Coronary artery (tissue), 2 donors: ENCODE measurements at regions not wholly inside any gene's neighbourhood (a gene's known extent, or its start where the extent isn't known, plus 50 kb on each side); places are given as distances from the start of the nearest gene placed in this dataset.

Experiments
- DNase-seq: peaks from one replicate; pipeline ENCODE4 v3.0.0-alpha.2; 2017; ENCODE audit warnings: low spot score
- H3K27ac ChIP-seq, 2 donors: fragments of 200-600 bp; sonication (generic); one replicate each; pipeline ENCODE4 v1.5.1; 2016 to 2019
- H3K4me3 ChIP-seq: fragments of 200-600 bp; sonication (generic); 2 replicates; pipeline ENCODE4 v1.5.1; 2016; ENCODE audit warnings: mild to moderate bottlenecking, moderate library complexity
- CTCF ChIP-seq: fragments of 200-600 bp; sonication (generic); IDR thresholded peaks from one replicate; pipeline ENCODE4 v1.5.1; 2019; ENCODE audit warnings: antibody characterized with exemption

GRCh38 chr13:37257051-37257450, 151.6 kb upstream of the CSNK1A1L start:
- Histone ChIP-seq H3K4me3 (no peak overlapping the region), H3K27ac (no peak overlapping the region)
- no peak for TF ChIP-seq CTCF
- DNase-seq: no peak

DNA sequence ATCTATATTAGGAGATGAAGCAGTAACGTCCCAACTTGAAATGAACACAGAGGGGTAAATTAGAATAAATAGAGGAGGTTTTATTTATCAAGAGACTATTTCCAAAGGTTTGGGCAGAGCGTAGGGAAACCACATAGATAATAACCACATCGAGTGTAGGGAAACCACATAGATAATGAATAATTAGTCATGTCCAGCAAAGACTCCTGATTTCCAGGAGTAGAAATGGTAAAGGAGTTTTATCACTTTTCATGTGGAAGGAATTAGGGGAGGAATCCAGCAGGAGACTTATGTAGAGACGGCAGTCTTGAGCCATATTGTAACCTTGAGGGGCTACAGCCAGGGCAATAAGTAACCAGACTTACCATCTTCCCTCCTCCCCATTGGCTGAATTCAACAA, 136.3 kb upstream of the CSNK1A1L start:
- DNase-seq: no peak
- H3K27ac ChIP-seq: no peak overlapping the region
- no peak overlapping the region for H3K4me3 ChIP-seq
- no peak for TF ChIP-seq CTCF

DNA sequence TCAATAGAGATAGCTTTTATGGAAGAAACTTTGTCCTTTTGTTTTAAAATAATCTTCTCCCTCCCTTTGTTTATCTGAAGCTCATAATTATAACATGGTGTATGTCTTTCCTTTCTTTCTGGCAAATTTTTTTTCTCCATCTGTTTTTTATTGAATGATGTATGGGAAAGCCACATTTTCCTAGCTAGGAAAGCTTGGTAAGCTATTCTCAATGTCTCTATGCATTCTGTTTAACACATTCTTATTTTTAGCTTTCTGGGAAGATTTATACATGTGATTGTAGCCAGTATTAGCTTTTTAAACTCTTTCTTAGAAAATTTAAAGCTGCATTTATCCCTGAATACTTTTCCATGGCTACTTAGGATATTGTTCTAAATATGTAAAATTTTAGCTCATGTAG, 124.9 kb upstream of the CSNK1A1L start:
- Histone ChIP-seq H3K27ac (no peak overlapping the region), H3K4me3 (no peak overlapping the region)
- no peak for DNase-seq
- TF ChIP-seq CTCF: no peak

GRCh38 chr13:37229931-37230330, 124.5 kb upstream of the CSNK1A1L start:
- DNase-seq: no peak
- Histone ChIP-seq H3K27ac (no peak overlapping the region), H3K4me3 (no peak overlapping the region)
- TF ChIP-seq CTCF: no peak

GRCh38 chr13:37226971-37227370, 121.5 kb upstream of the CSNK1A1L start:
- no peak for TF ChIP-seq CTCF
- DNase-seq: no peak
- H3K4me3 ChIP-seq: no peak overlapping the region
- H3K27ac ChIP-seq: no peak overlapping the region

DNA sequence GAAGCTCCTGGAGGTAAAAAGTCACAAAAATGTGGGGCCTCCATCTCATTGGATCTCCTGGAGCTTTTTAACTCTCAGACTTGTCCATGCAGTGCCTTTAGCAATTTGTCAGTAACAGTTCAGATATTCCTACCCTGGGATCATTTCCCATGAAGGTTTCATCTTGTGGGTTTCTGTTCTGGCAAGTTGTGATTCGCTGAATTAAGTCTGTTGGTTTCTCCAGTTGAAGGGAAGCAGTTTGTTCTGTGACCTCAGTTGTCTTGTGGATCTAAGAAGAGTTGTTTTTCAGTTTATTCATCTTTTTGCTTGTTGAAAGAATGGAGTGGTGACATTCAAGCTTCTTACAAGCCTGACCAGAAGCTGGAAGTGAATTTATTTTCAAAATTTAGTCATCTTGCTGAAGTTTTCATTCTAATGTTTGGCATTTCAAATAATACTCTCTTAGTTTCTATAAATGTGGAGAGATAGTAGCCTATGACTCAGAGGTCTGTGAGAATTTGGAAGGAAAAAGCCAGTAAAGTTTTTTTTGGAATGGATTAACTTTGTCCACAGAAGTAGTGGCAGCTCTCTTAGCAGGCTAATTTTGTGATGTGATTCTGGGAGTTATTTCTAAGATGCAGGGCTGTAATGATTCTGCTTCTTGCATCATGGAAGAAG, 120.1 kb upstream of the CSNK1A1L start:
- peak overlapping the region; percentile 53 to 70 for H3K27ac ChIP-seq
- no peak overlapping the region for H3K4me3 ChIP-seq
- DNase-seq: no peak
- no peak for TF ChIP-seq CTCF

- Histone ChIP-seq H3K4me3 (no peak overlapping the region), H3K27ac (no peak overlapping the region)
- no peak for TF ChIP-seq CTCF
- no peak for DNase-seq
These were observed 110.9 kb upstream of the CSNK1A1L start for GRCh38 chr13:37216331-37216730.
